ENCODE measurements at regions not wholly inside any gene's neighbourhood (a gene's known extent, or its start where the extent isn't known, plus 50 kb on each side); places are given as distances from the start of the nearest gene placed in this dataset.

DNA sequence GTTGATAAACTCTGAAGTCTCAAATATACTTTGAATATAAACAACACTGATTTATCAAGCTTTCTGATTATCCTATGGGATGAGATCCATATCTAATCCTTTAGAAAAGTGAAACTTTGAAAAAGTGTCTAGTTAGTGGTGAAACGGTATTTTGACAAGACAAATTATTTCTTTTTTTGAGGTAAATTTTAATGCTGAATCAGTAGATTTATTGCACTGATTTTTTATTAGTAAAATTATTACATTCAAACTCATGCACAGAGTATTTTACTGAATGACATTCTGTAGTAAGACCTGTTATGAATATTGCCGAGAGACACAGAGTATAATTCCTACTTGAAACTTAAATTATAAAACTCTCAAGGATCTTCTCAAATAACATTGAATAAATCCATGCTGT is 679.1 kb upstream of the SPRY2 start:
- TF ChIP-seq, protein P1, sequence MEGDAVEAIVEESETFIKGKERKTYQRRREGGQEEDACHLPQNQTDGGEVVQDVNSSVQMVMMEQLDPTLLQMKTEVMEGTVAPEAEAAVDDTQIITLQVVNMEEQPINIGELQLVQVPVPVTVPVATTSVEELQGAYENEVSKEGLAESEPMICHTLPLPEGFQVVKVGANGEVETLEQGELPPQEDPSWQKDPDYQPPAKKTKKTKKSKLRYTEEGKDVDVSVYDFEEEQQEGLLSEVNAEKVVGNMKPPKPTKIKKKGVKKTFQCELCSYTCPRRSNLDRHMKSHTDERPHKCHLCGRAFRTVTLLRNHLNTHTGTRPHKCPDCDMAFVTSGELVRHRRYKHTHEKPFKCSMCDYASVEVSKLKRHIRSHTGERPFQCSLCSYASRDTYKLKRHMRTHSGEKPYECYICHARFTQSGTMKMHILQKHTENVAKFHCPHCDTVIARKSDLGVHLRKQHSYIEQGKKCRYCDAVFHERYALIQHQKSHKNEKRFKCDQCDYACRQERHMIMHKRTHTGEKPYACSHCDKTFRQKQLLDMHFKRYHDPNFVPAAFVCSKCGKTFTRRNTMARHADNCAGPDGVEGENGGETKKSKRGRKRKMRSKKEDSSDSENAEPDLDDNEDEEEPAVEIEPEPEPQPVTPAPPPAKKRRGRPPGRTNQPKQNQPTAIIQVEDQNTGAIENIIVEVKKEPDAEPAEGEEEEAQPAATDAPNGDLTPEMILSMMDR (IDR thresholded peaks at IDR 0.05; ENCODE audit: insufficient read depth, low read length), result no peak
- TF ChIP-seq POLR2AphosphoS5 (IDR thresholded peaks at IDR 0.05; ENCODE audit: low read depth), result no peak
- TF ChIP-seq, protein P2, sequence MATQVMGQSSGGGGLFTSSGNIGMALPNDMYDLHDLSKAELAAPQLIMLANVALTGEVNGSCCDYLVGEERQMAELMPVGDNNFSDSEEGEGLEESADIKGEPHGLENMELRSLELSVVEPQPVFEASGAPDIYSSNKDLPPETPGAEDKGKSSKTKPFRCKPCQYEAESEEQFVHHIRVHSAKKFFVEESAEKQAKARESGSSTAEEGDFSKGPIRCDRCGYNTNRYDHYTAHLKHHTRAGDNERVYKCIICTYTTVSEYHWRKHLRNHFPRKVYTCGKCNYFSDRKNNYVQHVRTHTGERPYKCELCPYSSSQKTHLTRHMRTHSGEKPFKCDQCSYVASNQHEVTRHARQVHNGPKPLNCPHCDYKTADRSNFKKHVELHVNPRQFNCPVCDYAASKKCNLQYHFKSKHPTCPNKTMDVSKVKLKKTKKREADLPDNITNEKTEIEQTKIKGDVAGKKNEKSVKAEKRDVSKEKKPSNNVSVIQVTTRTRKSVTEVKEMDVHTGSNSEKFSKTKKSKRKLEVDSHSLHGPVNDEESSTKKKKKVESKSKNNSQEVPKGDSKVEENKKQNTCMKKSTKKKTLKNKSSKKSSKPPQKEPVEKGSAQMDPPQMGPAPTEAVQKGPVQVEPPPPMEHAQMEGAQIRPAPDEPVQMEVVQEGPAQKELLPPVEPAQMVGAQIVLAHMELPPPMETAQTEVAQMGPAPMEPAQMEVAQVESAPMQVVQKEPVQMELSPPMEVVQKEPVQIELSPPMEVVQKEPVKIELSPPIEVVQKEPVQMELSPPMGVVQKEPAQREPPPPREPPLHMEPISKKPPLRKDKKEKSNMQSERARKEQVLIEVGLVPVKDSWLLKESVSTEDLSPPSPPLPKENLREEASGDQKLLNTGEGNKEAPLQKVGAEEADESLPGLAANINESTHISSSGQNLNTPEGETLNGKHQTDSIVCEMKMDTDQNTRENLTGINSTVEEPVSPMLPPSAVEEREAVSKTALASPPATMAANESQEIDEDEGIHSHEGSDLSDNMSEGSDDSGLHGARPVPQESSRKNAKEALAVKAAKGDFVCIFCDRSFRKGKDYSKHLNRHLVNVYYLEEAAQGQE (IDR thresholded peaks at IDR 0.05; ENCODE audit: insufficient replicate concordance, low read depth), result no peak
- TF ChIP-seq GABPA (IDR thresholded peaks at IDR 0.05; ENCODE audit: low read depth), result no peak

Measured in HL-60 (cell line).